ENCODE measurements at regions not wholly inside any gene's neighbourhood (a gene's known extent, or its start where the extent isn't known, plus 50 kb on each side); places are given as distances from the start of the nearest gene placed in this dataset.

GRCh38 chr7:131827421-131827820, 271.0 kb upstream of the PODXL start:
- TF ChIP-seq CTCF (IDR thresholded peaks at IDR 0.05; ENCODE audit: low read depth, low read length) (no peak), EZH2phosphoT487 (IDR thresholded peaks at IDR 0.05; ENCODE audit: low read depth) (no peak)

All from OCI-LY3 (cell line).